Upper lobe of right lung (tissue), 1 donor: ENCODE measurements at regions not wholly inside any gene's neighbourhood (a gene's known extent, or its start where the extent isn't known, plus 50 kb on each side); places are given as distances from the start of the nearest gene placed in this dataset.

Experiments
- ATAC-seq: fragments of 200-7000 bp; cut with Tn5 transposase; one replicate; pipeline ENCODE4 v1.9.1; 2020; ENCODE audit warnings: mild to moderate bottlenecking, moderate library complexity
- DNase-seq: peaks from one replicate; pipeline ENCODE4 v3.0.0-alpha.2; 2020
- H3K27ac ChIP-seq: fragments of 200-600 bp; one replicate; pipeline ENCODE4 v1.8.0; 2022
- H3K27me3 ChIP-seq: fragments of 200-600 bp; one replicate; pipeline ENCODE4 v1.8.0; 2022; ENCODE audit warnings: mild to moderate bottlenecking
- H3K36me3 ChIP-seq: fragments of 200-600 bp; one replicate; pipeline ENCODE4 v1.8.0; 2022
- H3K4me1 ChIP-seq: fragments of 200-600 bp; one replicate; pipeline ENCODE4 v1.8.0; 2022
- H3K4me3 ChIP-seq: fragments of 200-600 bp; one replicate; pipeline ENCODE4 v1.8.0; 2022; ENCODE audit warnings: mild to moderate bottlenecking
- H3K9me3 ChIP-seq: fragments of 200-600 bp; one replicate; pipeline ENCODE4 v1.8.0; 2022
- intact Hi-C: fragments of 100-400 bp; cut with DNase I; formaldehyde crosslinking; loops from one replicate; pipeline ENCODE4 v1.11.0; 2022
- TF ChIP-seq, protein P1 (sequence below): fragments of 200-600 bp; IDR thresholded peaks from one replicate; pipeline ENCODE4 v1.8.0; 2022; ENCODE audit warnings: antibody characterized with exemption
- donor health status: DM: no; HTN: yes; CAD: no; lungs with severe emphysema.

DNA sequence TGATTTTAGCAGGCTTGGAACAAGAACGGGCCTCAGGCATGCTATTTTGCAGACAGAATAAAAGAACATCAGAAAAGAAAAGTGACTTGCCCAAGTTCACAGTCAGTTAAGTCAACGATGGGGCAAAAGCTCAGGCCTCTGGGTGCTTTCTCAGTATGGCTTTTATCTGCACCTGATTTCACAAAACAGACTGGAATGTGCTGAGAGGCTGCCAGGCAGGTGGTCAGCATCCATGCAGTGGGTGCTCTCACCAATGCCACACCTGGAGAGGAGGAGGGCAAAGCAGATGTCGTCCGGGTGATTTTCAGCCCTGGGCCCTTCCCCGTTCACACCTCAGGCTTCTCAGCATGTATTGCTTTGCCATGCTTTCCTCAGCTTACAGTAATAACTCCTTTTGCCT lies 854.6 kb downstream of the RNF144A start:
- intact Hi-C loops: no loop called here
- H3K4me1 ChIP-seq: no peaks in the 10 kb centered on the region
- H3K9me3 ChIP-seq: no peaks in the 10 kb centered on the region
- no peaks in the 10 kb centered on the region for H3K36me3 ChIP-seq
- ATAC-seq (no peak), DNase-seq (no peak)
- no peaks in the 10 kb centered on the region for H3K27me3 ChIP-seq
- no peak overlapping the region for H3K4me3 ChIP-seq
- no peak overlapping the region for H3K27ac ChIP-seq
- TF ChIP-seq, protein P1, sequence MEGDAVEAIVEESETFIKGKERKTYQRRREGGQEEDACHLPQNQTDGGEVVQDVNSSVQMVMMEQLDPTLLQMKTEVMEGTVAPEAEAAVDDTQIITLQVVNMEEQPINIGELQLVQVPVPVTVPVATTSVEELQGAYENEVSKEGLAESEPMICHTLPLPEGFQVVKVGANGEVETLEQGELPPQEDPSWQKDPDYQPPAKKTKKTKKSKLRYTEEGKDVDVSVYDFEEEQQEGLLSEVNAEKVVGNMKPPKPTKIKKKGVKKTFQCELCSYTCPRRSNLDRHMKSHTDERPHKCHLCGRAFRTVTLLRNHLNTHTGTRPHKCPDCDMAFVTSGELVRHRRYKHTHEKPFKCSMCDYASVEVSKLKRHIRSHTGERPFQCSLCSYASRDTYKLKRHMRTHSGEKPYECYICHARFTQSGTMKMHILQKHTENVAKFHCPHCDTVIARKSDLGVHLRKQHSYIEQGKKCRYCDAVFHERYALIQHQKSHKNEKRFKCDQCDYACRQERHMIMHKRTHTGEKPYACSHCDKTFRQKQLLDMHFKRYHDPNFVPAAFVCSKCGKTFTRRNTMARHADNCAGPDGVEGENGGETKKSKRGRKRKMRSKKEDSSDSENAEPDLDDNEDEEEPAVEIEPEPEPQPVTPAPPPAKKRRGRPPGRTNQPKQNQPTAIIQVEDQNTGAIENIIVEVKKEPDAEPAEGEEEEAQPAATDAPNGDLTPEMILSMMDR: no peak

DNA sequence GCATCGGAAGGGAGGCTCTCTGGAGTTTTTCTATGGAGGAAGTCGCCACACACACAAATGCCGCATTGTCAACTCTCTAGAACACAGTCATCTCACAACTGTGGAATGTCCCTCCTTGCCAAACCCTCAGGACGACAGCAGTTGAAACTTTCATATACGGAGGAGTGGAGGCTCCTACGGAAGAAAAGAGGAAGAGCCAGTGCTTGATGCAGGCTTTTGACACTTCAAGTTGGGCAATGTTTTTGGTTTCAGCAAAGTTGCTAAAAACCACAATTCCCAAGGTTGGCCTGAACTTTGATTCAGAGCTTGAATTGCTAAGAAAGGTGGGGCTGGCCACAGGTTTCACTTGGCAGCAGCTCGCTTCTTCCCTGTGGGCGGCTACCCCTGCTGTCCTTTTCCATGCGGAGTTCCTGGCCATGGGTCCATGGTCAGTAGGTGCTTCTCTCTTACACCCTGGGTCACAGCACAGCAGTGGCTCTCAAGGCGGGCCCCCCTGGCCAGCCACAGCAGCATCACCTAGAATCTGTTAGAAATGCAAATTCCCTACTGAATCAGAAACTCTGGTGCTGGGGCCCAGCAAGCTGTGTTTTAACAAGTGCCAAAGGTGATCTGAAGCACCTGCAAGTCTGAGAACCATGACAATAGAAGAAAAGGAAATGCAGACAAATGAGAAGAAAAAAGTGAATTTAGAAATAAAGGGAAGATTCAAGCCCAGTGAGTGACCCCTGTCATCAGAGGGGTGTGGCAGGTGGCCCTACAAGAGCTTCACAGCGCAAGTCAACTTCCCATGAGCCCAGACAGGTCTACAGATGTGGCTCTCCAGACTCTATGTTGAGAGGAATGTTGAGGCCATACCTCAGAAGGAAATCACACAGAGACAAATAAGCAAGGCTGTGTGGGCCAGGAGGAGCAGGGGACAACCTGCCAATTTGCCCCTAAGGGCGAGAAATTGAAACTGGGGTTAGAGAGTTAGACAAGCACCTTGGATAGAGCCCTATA lies 856.4 kb downstream of the RNF144A start:
- H3K27ac ChIP-seq: no peak overlapping the region
- DNase-seq (no peak), ATAC-seq (peak; percentile 92)
- H3K36me3 ChIP-seq: no peaks in the 10 kb centered on the region
- intact Hi-C loops: no loop called here
- H3K4me1 ChIP-seq: no peaks in the 10 kb centered on the region
- TF ChIP-seq, protein P1: no peak
- no peaks in the 10 kb centered on the region for H3K27me3 ChIP-seq
- no peaks in the 10 kb centered on the region for H3K9me3 ChIP-seq
- H3K4me3 ChIP-seq: no peak overlapping the region

DNA sequence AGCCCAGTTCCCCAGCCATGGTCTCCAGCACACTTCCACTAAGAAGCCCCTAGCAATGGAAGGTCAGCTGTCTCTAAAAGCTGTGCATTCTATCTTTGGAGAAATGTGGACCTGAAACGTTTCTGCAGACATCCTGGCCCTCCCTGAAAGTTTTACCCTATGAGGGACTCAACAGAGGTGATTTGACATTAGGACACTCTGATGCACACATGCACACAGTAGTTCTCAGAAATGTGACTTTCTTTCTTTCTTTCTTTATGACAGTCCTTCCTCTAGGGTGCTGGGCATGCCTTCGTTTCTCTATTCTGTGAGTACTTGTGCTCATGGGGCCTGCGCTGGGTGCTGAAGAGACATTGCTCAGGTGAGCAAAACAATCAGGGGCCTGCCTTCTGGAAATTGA lies 857.3 kb downstream of the RNF144A start:
- Histone ChIP-seq H3K9me3 (no peaks in the 10 kb centered on the region), H3K4me1 (no peaks in the 10 kb centered on the region), H3K27ac (no peak overlapping the region), H3K4me3 (no peak overlapping the region), H3K36me3 (no peaks in the 10 kb centered on the region), H3K27me3 (no peaks in the 10 kb centered on the region)
- TF ChIP-seq, protein P1: no peak
- ATAC-seq (no peak), DNase-seq (no peak)
- intact Hi-C loops: no loop called here

DNA sequence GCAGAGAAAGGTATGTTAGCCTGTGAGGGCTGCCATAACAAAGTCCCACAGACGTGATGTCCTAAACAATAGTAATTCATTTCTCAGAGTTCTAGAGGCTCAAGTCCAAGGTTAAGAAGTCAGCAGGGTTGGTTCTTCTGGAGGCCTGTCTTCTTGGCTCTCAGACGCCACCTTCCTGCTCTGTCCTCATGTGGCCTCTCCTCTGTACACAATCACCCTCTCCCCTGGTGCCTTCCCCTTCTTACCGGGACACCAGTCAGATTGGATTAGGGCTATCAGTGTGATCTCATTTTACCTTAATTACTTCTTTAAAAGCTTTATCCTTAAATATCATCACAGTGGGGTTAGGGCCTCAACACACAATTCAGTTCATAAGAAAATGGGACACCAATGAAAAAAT lies 860.5 kb downstream of the RNF144A start:
- Histone ChIP-seq H3K36me3 (no peaks in the 10 kb centered on the region), H3K9me3 (no peaks in the 10 kb centered on the region), H3K4me1 (no peaks in the 10 kb centered on the region), H3K27ac (no peak overlapping the region), H3K4me3 (no peak overlapping the region), H3K27me3 (no peaks in the 10 kb centered on the region)
- no peak for DNase-seq
- intact Hi-C loops: no loop called here
- TF ChIP-seq, protein P1: no peak
- no peak for ATAC-seq

DNA sequence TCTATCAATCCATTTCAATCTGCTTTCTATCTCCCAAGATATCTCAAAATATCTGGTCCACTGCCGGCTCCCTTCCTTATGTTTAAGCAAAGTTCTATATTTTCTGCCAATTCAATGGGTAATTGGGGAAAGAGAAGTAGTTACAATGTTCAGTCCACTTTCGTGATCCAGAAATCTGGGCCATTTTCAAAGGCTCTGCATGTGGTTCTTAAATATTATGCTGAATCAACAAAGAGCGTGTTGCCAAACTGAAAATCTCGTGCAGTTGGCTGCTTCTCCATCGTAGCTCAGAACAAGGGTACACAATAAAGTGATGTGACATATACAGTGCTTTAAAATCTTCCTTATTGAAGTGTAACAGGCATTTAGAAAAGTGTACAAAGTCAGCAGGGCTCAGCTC lies 863.1 kb downstream of the RNF144A start:
- intact Hi-C loops: no loop called here
- no peaks in the 10 kb centered on the region for H3K9me3 ChIP-seq
- TF ChIP-seq, protein P1: no peak
- H3K27ac ChIP-seq: no peak overlapping the region
- no peak overlapping the region for H3K4me3 ChIP-seq
- ATAC-seq (no peak), DNase-seq (no peak)
- no peaks in the 10 kb centered on the region for H3K4me1 ChIP-seq
- no peaks in the 10 kb centered on the region for H3K36me3 ChIP-seq
- H3K27me3 ChIP-seq: no peaks in the 10 kb centered on the region
